K562 (cell line): ENCODE measurements at regions not wholly inside any gene's neighbourhood (a gene's known extent, or its start where the extent isn't known, plus 50 kb on each side); places are given as distances from the start of the nearest gene placed in this dataset.

ENCODE experiments used
- ATAC-seq: fragments of 200-7000 bp; cut with Tn5 transposase; 3 replicates; pipeline ENCODE4 v1.9.1; 2020; ENCODE audit warnings: moderate library complexity
- BruUV-seq: library from RNA; stranded (reverse); fragments of 400-500 nt; replicated peaks from 2 replicates; lab custom pipeline; 2021; lab: Mats Ljungman, UMichigan
- CTCF ChIA-PET: fragments of 300-600 bp; formaldehyde crosslinking; extraction: SDS; loops from one replicate; lab custom pipeline; 2021; ENCODE audit warnings: low intra/inter-chr PET ratio; lab: Yijun Ruan, JAX
- POLR2A ChIA-PET: fragments of 300-600, 350-650 bp; sonication (Branson Sonifier 250); formaldehyde crosslinking; extraction: SDS; loops from one replicate; lab custom pipeline; 2021; ENCODE audit warnings: antibody characterized with exemption, inconsistent platforms; lab: Yijun Ruan, JAX
- DNase-seq, 4 experiments: peaks; one replicate each; pipeline versions ENCODE4 v3.0.0 to v3.0.0-alpha.2; 2011 to 2018; ENCODE audit warnings: low spot score in 3 of 4, mixed read lengths in 3 of 4; ENCODE audit errors: extremely low read depth in 1 of 4
- FAIRE-seq: peaks from 2 replicates; lab custom pipeline; 2011; peaks lifted over from hg19 to GRCh38; lab: Jason Lieb, UNC
- H2AFZ ChIP-seq: 2 replicates; pipeline ENCODE4 v1.6.0; 2011; ENCODE audit warnings: low read depth, low read length, control low read depth, inconsistent platforms
- H3K27ac ChIP-seq: fragments of 200-600 bp; 3 replicates; pipeline ENCODE4 v1.8.0; 2011; ENCODE audit warnings: low read depth, mild to moderate bottlenecking, control low read depth, inconsistent platforms, low read length, moderate library complexity, mixed read lengths; ENCODE audit errors: extremely low read depth
- H3K27me3 ChIP-seq, 2 experiments: fragments of 300-600 bp in 1 of 2; 2 replicates in 1 of 2; 3 replicates in 1 of 2; pipeline versions ENCODE4 v1.6.0 to v1.8.0; 2011; ENCODE audit warnings: inconsistent platforms in 2 of 2, low read length in 2 of 2, mild to moderate bottlenecking in 1 of 2, mixed read lengths in 1 of 2, moderate library complexity in 1 of 2; ENCODE audit not compliant: control insufficient read depth in 2 of 2, insufficient read depth in 2 of 2
- H3K36me3 ChIP-seq: fragments of 300-600 bp; 3 replicates; pipeline ENCODE4 v1.8.0; 2011; ENCODE audit warnings: mild to moderate bottlenecking, low read length, inconsistent platforms; ENCODE audit not compliant: control insufficient read depth, insufficient read depth
- H3K4me1 ChIP-seq, 2 experiments: fragments of 200-600 bp in 1 of 2; replicated peaks in 1 of 2; 2 replicates in 1 of 2; 3 replicates in 1 of 2; pipeline versions ENCODE4 v1.5.1 to v1.8.0; 2011; ENCODE audit warnings: inconsistent platforms in 2 of 2, low read length in 2 of 2, mild to moderate bottlenecking in 1 of 2, mixed read lengths in 1 of 2, moderate library complexity in 1 of 2; ENCODE audit not compliant: control insufficient read depth in 2 of 2, insufficient read depth in 2 of 2
- H3K4me2 ChIP-seq: 2 replicates; pipeline ENCODE4 v1.6.1; 2011; ENCODE audit warnings: low read length, control low read depth, inconsistent platforms, mixed read lengths; ENCODE audit not compliant: insufficient read depth
- H3K4me3 ChIP-seq: fragments of 200-600 bp; sonication (generic), shearing (Covaris generic); 2 replicates; pipeline ENCODE4 v1.5.1; 2016; ENCODE audit warnings: control low read depth, inconsistent platforms
- H3K79me2 ChIP-seq: fragments of 200-600 bp; 3 replicates; pipeline ENCODE4 v1.8.0; 2011; ENCODE audit warnings: low read length, inconsistent platforms; ENCODE audit not compliant: control insufficient read depth, insufficient read depth
- H3K9ac ChIP-seq, 2 experiments: 2 replicates each; pipeline versions ENCODE4 v1.6.0 to v1.6.1; 2011; ENCODE audit warnings: low read depth in 2 of 2, low read length in 2 of 2, control low read depth in 1 of 2, inconsistent platforms in 1 of 2, mild to moderate bottlenecking in 1 of 2, mixed read lengths in 1 of 2; ENCODE audit not compliant: insufficient read depth in 1 of 2
- H3K9me1 ChIP-seq: one replicate; pipeline ENCODE4 v1.6.0; 2011; ENCODE audit warnings: inconsistent platforms, mild to moderate bottlenecking, low read length, moderate library complexity; ENCODE audit not compliant: control insufficient read depth, insufficient read depth
- H3K9me3 ChIP-seq: replicated peaks from 2 replicates; pipeline ENCODE4 v1.5.1; 2011; ENCODE audit warnings: low read depth, low read length, inconsistent platforms; ENCODE audit not compliant: control insufficient read depth, insufficient read depth
- H4K20me1 ChIP-seq: replicated peaks from 2 replicates; pipeline ENCODE4 v1.6.1; 2011; ENCODE audit warnings: low read length, inconsistent platforms, mixed read lengths; ENCODE audit not compliant: control insufficient read depth, insufficient read depth
- CCNT2 ChIP-seq: IDR thresholded peaks from 2 replicates; pipeline ENCODE4 v1.6.1; 2011; ENCODE audit warnings: borderline replicate concordance, low read depth, mild to moderate bottlenecking, moderate library complexity, mixed read lengths, low read length; ENCODE audit not compliant: insufficient read length; ENCODE audit errors: extremely low read depth
- FOXP1 ChIP-seq: sonication (generic); formaldehyde crosslinking; IDR thresholded peaks from 2 replicates; pipeline ENCODE4 v1.8.0; 2022; ENCODE audit warnings: mild to moderate bottlenecking, missing genetic modification reagents
- HDAC2 ChIP-seq: fragments of 450-650 bp; IDR thresholded peaks from 2 replicates; pipeline ENCODE4 v1.6.1; 2016; ENCODE audit warnings: mild to moderate bottlenecking
- PHF8 ChIP-seq: fragments of 200-600 bp; sonication (generic); IDR thresholded peaks from 2 replicates; pipeline ENCODE4 v1.6.1; 2012; ENCODE audit warnings: mixed run types, mild to moderate bottlenecking, inconsistent platforms, low read length, moderate library complexity, borderline replicate concordance
- SPI1 ChIP-seq: IDR thresholded peaks from 2 replicates; pipeline ENCODE4 v1.6.1; 2011; ENCODE audit warnings: low read depth, low read length, control low read depth, borderline replicate concordance
- ZBTB17 ChIP-seq: fragments of 450-650 bp; formaldehyde crosslinking; IDR thresholded peaks from 2 replicates; pipeline ENCODE4 v1.4.0; 2020; ENCODE audit warnings: mild to moderate bottlenecking
- WGBS: fragments of 100-300 bp; shearing (Covaris generic); methylation state at CpG from one replicate; pipeline ENCODE4 v1.1.6; 2016; ENCODE audit warnings: low coverage, mixed read lengths; ENCODE audit not compliant: insufficient coverage; ENCODE audit errors: missing lambda C conversion rate; 5-methylcytosine and 5-hydroxymethylcytosine counted together
- in situ Hi-C: fragments of 300-500 bp; cut with MboI; formaldehyde crosslinking; loops from 4 replicates; pipeline ENCODE4 v1.15.0; 2018; ENCODE audit warnings: inconsistent platforms, mixed read lengths
- intact Hi-C: fragments of 100-400 bp; cut with micrococcal nuclease; formaldehyde crosslinking; loops from 2 replicates; pipeline ENCODE4 v1.14.2; 2022
- TF ChIP-seq, protein P1 (sequence below), 2 experiments: fragments of 450-650 bp; IDR thresholded peaks; 2 replicates each; pipeline ENCODE4 v1.6.1; 2016
- TF ChIP-seq, protein P2 (sequence below), 2 experiments: fragments of 150-350 bp in 1 of 2; IDR thresholded peaks; 2 replicates each; pipeline ENCODE4 v1.6.1; 2012 to 2016; ENCODE audit warnings: low read depth in 2 of 2, low read length in 2 of 2, mild to moderate bottlenecking in 1 of 2, moderate library complexity in 1 of 2

DNA sequence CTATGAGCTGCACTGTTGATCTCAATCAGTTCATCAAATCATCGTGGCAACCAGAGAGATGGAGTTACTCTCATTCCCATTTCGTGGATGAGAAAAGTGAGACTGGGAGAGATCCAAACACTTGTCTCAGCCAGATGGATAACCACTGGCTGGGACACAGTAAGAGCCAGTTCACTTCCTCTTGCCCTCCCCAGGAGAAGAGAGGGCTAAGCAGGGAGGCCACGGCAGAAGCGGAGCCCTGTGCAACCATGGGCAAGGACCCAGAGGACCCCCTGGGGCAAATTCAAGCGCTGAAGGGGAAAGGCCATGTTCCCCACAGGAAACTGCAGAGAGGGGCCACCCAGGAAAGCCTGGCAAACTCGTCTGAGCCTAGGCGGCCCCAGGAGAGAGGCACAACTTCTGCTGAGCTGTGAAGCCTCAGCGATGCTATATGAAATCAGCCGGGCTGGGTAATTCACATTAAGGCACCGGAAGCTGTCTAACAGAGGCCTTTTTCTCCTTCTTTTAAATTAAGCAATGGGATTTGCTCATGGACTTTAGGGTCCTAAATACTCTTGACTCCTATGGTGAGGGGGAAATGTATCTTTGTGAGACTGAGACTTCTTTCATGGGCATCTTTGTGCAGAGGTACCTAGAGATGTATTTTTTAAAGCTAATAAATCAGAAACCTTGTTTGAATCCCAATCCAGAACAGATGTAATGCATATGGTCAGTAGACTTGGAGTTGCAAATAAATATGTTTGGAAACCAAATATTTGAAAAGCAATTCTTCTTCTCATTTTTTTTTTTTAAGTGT, 137.1 kb upstream of the SMIM23 start:
- Histone ChIP-seq H3K9ac (no peak overlapping the region), H2AFZ (no peak overlapping the region), H3K9me1 (no peaks in the 10 kb centered on the region), H3K36me3 (no peaks in the 10 kb centered on the region), H3K9me3 (no peaks in the 10 kb centered on the region), H3K4me2 (no peak overlapping the region), H3K27me3 (peaks cover 15 to 58% of the 10 kb centered on the region in 2 experiments; a peak in 4 of 5 replicates), H4K20me1 (no peaks in the 10 kb centered on the region), H3K4me1 (no peaks in the 10 kb centered on the region), H3K27ac (no peak overlapping the region), H3K4me3 (no peak overlapping the region), H3K79me2 (no peaks in the 10 kb centered on the region)
- WGBS = 0% methylated on average over 10 of the region's 10 CpGs
- no TSS peak for BruUV-seq
- DNase-seq (no peak), FAIRE-seq (no peak), ATAC-seq (no peak)
- POLR2A ChIA-PET = interaction anchor here (0.5 to 1.7 kb wide), 2 partner anchors 14 to 248 kb away, joined by 4 read pairs; no protein-coding TSS in a partner anchor
- CTCF ChIA-PET = no interaction called here
- no peak for TF ChIP-seq HDAC2
- TF ChIP-seq SPI1 = peak; percentile 10; the same call in 1 of the 2 replicates
- TF ChIP-seq PHF8 = no peak
- in situ Hi-C loops = no loop called here
- intact Hi-C loops = no loop called here

DNA sequence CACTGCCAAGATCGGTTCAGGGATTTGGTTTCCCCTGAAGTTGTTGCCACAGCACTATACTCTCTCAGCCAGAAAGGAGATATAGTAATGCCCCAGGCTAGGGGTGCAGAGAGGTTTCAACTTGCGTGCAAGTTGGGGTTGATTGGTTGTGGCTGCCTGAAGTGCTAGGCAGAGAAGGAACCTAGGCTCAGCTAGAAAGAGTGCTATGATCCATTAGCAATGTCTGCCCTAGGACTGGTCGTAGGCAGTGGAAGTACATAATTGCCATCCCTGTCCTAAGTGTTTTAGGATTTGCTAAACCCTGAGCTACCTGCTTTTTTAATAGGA, 136.6 kb upstream of the SMIM23 start:
- POLR2A ChIA-PET = interaction anchor here (1.7 kb wide), 1 partner anchor 15 kb away, joined by 4 read pairs; no protein-coding TSS in a partner anchor
- Histone ChIP-seq H3K9me3 (no peaks in the 10 kb centered on the region), H3K4me3 (no peak overlapping the region), H3K4me1 (no peaks in the 10 kb centered on the region), H2AFZ (no peak overlapping the region), H3K4me2 (no peak overlapping the region), H3K9ac (no peak overlapping the region), H3K27ac (no peak overlapping the region), H3K79me2 (no peaks in the 10 kb centered on the region), H4K20me1 (no peaks in the 10 kb centered on the region), H3K9me1 (no peaks in the 10 kb centered on the region), H3K27me3 (peaks cover 15 to 55% of the 10 kb centered on the region in 2 experiments; a peak in 4 of 5 replicates), H3K36me3 (no peaks in the 10 kb centered on the region)
- DNase-seq (no peak), FAIRE-seq (no peak), ATAC-seq (peak; percentile 42; the same call in 2 of the 3 replicates)
- 7% methylated on average over 3 of the region's 3 CpGs for WGBS
- in situ Hi-C loops (no loop called here), intact Hi-C loops (no loop called here)
- BruUV-seq = no TSS peak
- CTCF ChIA-PET = no interaction called here
- no peak for TF ChIP-seq CCNT2
- no peak for TF ChIP-seq FOXP1 (CRISPR knock-in tag)
- TF ChIP-seq, protein P1, sequence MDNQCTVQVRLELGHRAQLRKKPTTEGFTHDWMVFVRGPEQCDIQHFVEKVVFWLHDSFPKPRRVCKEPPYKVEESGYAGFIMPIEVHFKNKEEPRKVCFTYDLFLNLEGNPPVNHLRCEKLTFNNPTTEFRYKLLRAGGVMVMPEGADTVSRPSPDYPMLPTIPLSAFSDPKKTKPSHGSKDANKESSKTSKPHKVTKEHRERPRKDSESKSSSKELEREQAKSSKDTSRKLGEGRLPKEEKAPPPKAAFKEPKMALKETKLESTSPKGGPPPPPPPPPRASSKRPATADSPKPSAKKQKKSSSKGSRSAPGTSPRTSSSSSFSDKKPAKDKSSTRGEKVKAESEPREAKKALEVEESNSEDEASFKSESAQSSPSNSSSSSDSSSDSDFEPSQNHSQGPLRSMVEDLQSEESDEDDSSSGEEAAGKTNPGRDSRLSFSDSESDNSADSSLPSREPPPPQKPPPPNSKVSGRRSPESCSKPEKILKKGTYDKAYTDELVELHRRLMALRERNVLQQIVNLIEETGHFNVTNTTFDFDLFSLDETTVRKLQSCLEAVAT (IDR thresholded peaks at IDR 0.05) = peak in 1 of 2 experiments; percentile 73; a peak in 1 of 4 replicates
- peak; percentile 91 for TF ChIP-seq ZBTB17 (CRISPR knock-in tag)
- TF ChIP-seq, protein P2, sequence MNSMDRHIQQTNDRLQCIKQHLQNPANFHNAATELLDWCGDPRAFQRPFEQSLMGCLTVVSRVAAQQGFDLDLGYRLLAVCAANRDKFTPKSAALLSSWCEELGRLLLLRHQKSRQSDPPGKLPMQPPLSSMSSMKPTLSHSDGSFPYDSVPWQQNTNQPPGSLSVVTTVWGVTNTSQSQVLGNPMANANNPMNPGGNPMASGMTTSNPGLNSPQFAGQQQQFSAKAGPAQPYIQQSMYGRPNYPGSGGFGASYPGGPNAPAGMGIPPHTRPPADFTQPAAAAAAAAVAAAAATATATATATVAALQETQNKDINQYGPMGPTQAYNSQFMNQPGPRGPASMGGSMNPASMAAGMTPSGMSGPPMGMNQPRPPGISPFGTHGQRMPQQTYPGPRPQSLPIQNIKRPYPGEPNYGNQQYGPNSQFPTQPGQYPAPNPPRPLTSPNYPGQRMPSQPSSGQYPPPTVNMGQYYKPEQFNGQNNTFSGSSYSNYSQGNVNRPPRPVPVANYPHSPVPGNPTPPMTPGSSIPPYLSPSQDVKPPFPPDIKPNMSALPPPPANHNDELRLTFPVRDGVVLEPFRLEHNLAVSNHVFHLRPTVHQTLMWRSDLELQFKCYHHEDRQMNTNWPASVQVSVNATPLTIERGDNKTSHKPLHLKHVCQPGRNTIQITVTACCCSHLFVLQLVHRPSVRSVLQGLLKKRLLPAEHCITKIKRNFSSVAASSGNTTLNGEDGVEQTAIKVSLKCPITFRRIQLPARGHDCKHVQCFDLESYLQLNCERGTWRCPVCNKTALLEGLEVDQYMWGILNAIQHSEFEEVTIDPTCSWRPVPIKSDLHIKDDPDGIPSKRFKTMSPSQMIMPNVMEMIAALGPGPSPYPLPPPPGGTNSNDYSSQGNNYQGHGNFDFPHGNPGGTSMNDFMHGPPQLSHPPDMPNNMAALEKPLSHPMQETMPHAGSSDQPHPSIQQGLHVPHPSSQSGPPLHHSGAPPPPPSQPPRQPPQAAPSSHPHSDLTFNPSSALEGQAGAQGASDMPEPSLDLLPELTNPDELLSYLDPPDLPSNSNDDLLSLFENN (IDR thresholded peaks at IDR 0.05; ENCODE audit: low read depth in 2 of 2, low read length in 2 of 2) = peak in 1 of 2 experiments; percentile 51; a peak in 1 of 4 replicates
